Liver (tissue), 8 donors: ENCODE measurements at regions not wholly inside any gene's neighbourhood (a gene's known extent, or its start where the extent isn't known, plus 50 kb on each side); places are given as distances from the start of the nearest gene placed in this dataset.

Experiments
- DNase-seq: peaks from one replicate; pipeline ENCODE4 v3.0.0-alpha.2; 2017; ENCODE audit warnings: low spot score
- H3K27ac ChIP-seq, 2 donors: one replicate each; pipeline ENCODE4 v1.7.0; 2013; ENCODE audit warnings: inconsistent platforms in 2 of 2, low read length in 2 of 2, control low read depth in 1 of 2, low read depth in 1 of 2, mild to moderate bottlenecking in 1 of 2
- H3K27me3 ChIP-seq, 4 donors: one replicate each; pipeline versions ENCODE4 v1.6.1 to v1.7.0; 2013; ENCODE audit warnings: low read length in 3 of 4, inconsistent platforms in 1 of 4, mild to moderate bottlenecking in 1 of 4, moderate library complexity in 1 of 4; ENCODE audit not compliant: control insufficient read depth in 4 of 4, insufficient read depth in 4 of 4
- H3K36me3 ChIP-seq, 4 donors: one replicate each; pipeline versions ENCODE4 v1.6.1 to v1.7.0; 2013; ENCODE audit warnings: low read length in 3 of 4, mild to moderate bottlenecking in 3 of 4, low read depth in 1 of 4, moderate library complexity in 1 of 4; ENCODE audit not compliant: control insufficient read depth in 4 of 4, insufficient read depth in 3 of 4
- H3K4me1 ChIP-seq, 4 donors: one replicate each; pipeline versions ENCODE4 v1.6.1 to v1.7.0; 2013; ENCODE audit warnings: low read length in 3 of 4, mild to moderate bottlenecking in 3 of 4, moderate library complexity in 1 of 4; ENCODE audit not compliant: control insufficient read depth in 4 of 4, insufficient read depth in 4 of 4
- H3K4me3 ChIP-seq, 3 donors: one replicate each; pipeline versions ENCODE4 v1.6.1 to v1.7.0; 2013; ENCODE audit warnings: low read length in 3 of 3, control low read depth in 1 of 3, low read depth in 1 of 3, mild to moderate bottlenecking in 1 of 3
- H3K9ac ChIP-seq, 2 donors: one replicate each; pipeline ENCODE4 v1.7.0; 2013; ENCODE audit warnings: low read length in 2 of 2, mild to moderate bottlenecking in 2 of 2, moderate library complexity in 2 of 2, control low read depth in 1 of 2, low read depth in 1 of 2
- H3K9me3 ChIP-seq, 4 donors: one replicate each; pipeline versions ENCODE4 v1.6.1 to v1.7.0; 2013; ENCODE audit warnings: low read length in 3 of 4; ENCODE audit not compliant: control insufficient read depth in 4 of 4
- CTCF ChIP-seq: fragments of 150-350 bp; IDR thresholded peaks from 2 replicates; pipeline ENCODE4 v1.5.1; 2017; ENCODE audit warnings: improper control_type of control experiment, low read depth, low read length; ENCODE audit not compliant: missing input control
- EGR1 ChIP-seq, 2 donors: IDR thresholded peaks; 2 replicates each; pipeline ENCODE4 v1.6.1; 2016 to 2018; ENCODE audit warnings: antibody characterized with exemption in 2 of 2, low read depth in 2 of 2
- FOXA1 ChIP-seq: IDR thresholded peaks from 2 replicates; pipeline ENCODE4 v1.6.1; 2016; ENCODE audit warnings: antibody characterized with exemption
- FOXA2 ChIP-seq: IDR thresholded peaks from 2 replicates; pipeline ENCODE4 v1.6.1; 2016; ENCODE audit warnings: antibody characterized with exemption
- GABPA ChIP-seq, 2 donors: IDR thresholded peaks in 1 of 2; conservative IDR thresholded peaks in 1 of 2; 2 replicates each; pipeline ENCODE4 v1.6.1; 2016; ENCODE audit warnings: antibody characterized with exemption in 2 of 2, mild to moderate bottlenecking in 1 of 2, moderate library complexity in 1 of 2
- HNF4A ChIP-seq, 2 donors: conservative IDR thresholded peaks; 2 replicates each; pipeline ENCODE4 v1.6.1; 2016; ENCODE audit warnings: antibody characterized with exemption in 2 of 2, mild to moderate bottlenecking in 2 of 2
- HNF4G ChIP-seq: IDR thresholded peaks from 2 replicates; pipeline ENCODE4 v1.6.1; 2016; ENCODE audit warnings: antibody characterized with exemption
- MAX ChIP-seq: IDR thresholded peaks from 2 replicates; pipeline ENCODE4 v1.6.1; 2016; ENCODE audit warnings: antibody characterized with exemption
- NR2F2 ChIP-seq: IDR thresholded peaks from 2 replicates; pipeline ENCODE4 v1.6.1; 2016; ENCODE audit warnings: antibody characterized with exemption
- RAD21 ChIP-seq, 2 donors: IDR thresholded peaks; 2 replicates each; pipeline ENCODE4 v1.6.1; 2016; ENCODE audit warnings: antibody characterized with exemption in 2 of 2, mild to moderate bottlenecking in 2 of 2
- RXRA ChIP-seq, 2 donors: IDR thresholded peaks; 2 replicates each; pipeline ENCODE4 v1.6.1; 2017 to 2018; ENCODE audit warnings: antibody characterized with exemption in 2 of 2, mild to moderate bottlenecking in 1 of 2
- SP1 ChIP-seq: IDR thresholded peaks from 2 replicates; pipeline ENCODE4 v1.6.1; 2018; ENCODE audit warnings: antibody characterized with exemption, mild to moderate bottlenecking
- TAF1 ChIP-seq: conservative IDR thresholded peaks from 2 replicates; pipeline ENCODE4 v1.6.1; 2016; ENCODE audit warnings: antibody characterized with exemption, mild to moderate bottlenecking
- YY1 ChIP-seq: IDR thresholded peaks from 2 replicates; pipeline ENCODE4 v1.6.1; 2016; ENCODE audit warnings: antibody characterized with exemption, mild to moderate bottlenecking
- ZBTB33 ChIP-seq: IDR thresholded peaks from 2 replicates; pipeline ENCODE4 v1.6.1; 2016; ENCODE audit warnings: antibody characterized with exemption
- WGBS: extraction: QIAGEN DNeasy Blood & Tissue Kit; methylation state at CpG from one replicate; pipeline ENCODE4 v1.1.7; 2013; 5-methylcytosine and 5-hydroxymethylcytosine counted together
- TF ChIP-seq, protein P1 (sequence below): IDR thresholded peaks from 2 replicates; pipeline ENCODE4 v1.6.1; 2016; ENCODE audit warnings: antibody characterized with exemption
- TF ChIP-seq, protein P2 (sequence below): IDR thresholded peaks from 2 replicates; pipeline ENCODE4 v1.6.1; 2016; ENCODE audit warnings: antibody characterized with exemption, mild to moderate bottlenecking
- donor health status: healthy.
- donor health status: healthy.
- donor health status: healthy.
- donor health status: healthy.
- donor health status: healthy.

GRCh38 chr12:92416385-92416812, 270.8 kb upstream of the BTG1 start:
- DNase-seq, result no peak
- TF ChIP-seq, protein P1, sequence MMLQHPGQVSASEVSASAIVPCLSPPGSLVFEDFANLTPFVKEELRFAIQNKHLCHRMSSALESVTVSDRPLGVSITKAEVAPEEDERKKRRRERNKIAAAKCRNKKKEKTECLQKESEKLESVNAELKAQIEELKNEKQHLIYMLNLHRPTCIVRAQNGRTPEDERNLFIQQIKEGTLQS, result no peak
- TF ChIP-seq SP1, result no peak
- no peak for TF ChIP-seq NR2F2
- TF ChIP-seq TAF1, result no peak
- TF ChIP-seq HNF4G, result no peak
- no peak for TF ChIP-seq EGR1 (IDR thresholded peaks at IDR 0.05; ENCODE audit: low read depth in 2 of 2)
- TF ChIP-seq ZBTB33, result no peak
- no peak for TF ChIP-seq YY1
- no peak for TF ChIP-seq HNF4A (conservative IDR thresholded peaks at IDR 0.05)
- no peak for TF ChIP-seq CTCF
- no peak for TF ChIP-seq GABPA (IDR thresholded peaks at IDR 0.05 in 1 of 2, conservative IDR thresholded peaks at IDR 0.05 in 1 of 2)
- no peak for TF ChIP-seq FOXA2
- TF ChIP-seq FOXA1, result no peak
- TF ChIP-seq, protein P2, sequence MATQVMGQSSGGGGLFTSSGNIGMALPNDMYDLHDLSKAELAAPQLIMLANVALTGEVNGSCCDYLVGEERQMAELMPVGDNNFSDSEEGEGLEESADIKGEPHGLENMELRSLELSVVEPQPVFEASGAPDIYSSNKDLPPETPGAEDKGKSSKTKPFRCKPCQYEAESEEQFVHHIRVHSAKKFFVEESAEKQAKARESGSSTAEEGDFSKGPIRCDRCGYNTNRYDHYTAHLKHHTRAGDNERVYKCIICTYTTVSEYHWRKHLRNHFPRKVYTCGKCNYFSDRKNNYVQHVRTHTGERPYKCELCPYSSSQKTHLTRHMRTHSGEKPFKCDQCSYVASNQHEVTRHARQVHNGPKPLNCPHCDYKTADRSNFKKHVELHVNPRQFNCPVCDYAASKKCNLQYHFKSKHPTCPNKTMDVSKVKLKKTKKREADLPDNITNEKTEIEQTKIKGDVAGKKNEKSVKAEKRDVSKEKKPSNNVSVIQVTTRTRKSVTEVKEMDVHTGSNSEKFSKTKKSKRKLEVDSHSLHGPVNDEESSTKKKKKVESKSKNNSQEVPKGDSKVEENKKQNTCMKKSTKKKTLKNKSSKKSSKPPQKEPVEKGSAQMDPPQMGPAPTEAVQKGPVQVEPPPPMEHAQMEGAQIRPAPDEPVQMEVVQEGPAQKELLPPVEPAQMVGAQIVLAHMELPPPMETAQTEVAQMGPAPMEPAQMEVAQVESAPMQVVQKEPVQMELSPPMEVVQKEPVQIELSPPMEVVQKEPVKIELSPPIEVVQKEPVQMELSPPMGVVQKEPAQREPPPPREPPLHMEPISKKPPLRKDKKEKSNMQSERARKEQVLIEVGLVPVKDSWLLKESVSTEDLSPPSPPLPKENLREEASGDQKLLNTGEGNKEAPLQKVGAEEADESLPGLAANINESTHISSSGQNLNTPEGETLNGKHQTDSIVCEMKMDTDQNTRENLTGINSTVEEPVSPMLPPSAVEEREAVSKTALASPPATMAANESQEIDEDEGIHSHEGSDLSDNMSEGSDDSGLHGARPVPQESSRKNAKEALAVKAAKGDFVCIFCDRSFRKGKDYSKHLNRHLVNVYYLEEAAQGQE, result no peak
- TF ChIP-seq RAD21 (IDR thresholded peaks at IDR 0.05), result no peak
- no peak for TF ChIP-seq RXRA (IDR thresholded peaks at IDR 0.05)
- TF ChIP-seq MAX, result no peak
- Histone ChIP-seq H3K9me3 (no peaks in the 10 kb centered on the region), H3K27ac (no peak overlapping the region), H3K9ac (no peak overlapping the region), H3K4me1 (no peaks in the 10 kb centered on the region), H3K36me3 (no peaks in the 10 kb centered on the region), H3K27me3 (no peaks in the 10 kb centered on the region), H3K4me3 (no peak overlapping the region)
- WGBS, result 81% methylated on average over 4 of the region's 4 CpGs
